ENCODE measurements at regions not wholly inside any gene's neighbourhood (a gene's known extent, or its start where the extent isn't known, plus 50 kb on each side); places are given as distances from the start of the nearest gene placed in this dataset.
A peak's percentile ranks its signal among the peaks of the same experiment; 100 is the strongest.

DNA sequence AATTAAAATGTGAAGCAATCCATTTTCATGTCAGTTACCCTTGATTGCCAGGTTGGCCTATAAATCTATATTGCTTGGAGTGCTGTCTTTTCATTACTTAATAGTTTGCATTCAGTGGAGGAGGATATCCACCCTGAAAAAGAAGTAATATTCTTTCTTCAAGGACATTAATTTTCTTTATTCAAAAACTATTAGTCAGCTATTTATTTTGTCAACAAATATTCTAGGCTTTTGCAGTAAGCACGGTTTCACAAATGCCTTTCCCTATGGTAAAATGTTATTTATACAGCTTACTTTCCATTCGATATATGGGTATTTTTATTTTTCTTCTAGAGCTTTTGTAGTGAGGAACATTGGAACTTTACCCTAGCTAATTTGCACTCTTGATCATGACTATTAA is 1176.9 kb upstream of the NUDT12 start:
- Histone ChIP-seq H3K9ac (ENCODE audit: insufficient read depth in 1 of 2, low read length in 2 of 2) (no peak overlapping the region), H3K27me3 (ENCODE audit: control insufficient read depth in 3 of 3, insufficient read depth in 3 of 3, low read length in 2 of 3) (no peaks in the 10 kb centered on the region), H3K27ac (ENCODE audit: low read depth in 1 of 2, low read length in 1 of 2) (no peak overlapping the region), H3K4me1 (ENCODE audit: control insufficient read depth in 5 of 5, insufficient read depth in 5 of 5, low read length in 5 of 5) (no peaks in the 10 kb centered on the region), H3K4me3 (no peak overlapping the region), H3K9me3 (ENCODE audit: control insufficient read depth in 4 of 4, insufficient read depth in 3 of 4, low read length in 3 of 4) (peaks cover 0 to 4% (median 0%) of the 10 kb centered on the region in 4 donors), H3K36me3 (ENCODE audit: control insufficient read depth in 4 of 4, insufficient read depth in 4 of 4, low read length in 4 of 4) (no peaks in the 10 kb centered on the region)
- ATAC-seq (ENCODE audit: insufficient read depth, low FRiP score) (no peak), DNase-seq (no peak)
- TF ChIP-seq, protein P1, sequence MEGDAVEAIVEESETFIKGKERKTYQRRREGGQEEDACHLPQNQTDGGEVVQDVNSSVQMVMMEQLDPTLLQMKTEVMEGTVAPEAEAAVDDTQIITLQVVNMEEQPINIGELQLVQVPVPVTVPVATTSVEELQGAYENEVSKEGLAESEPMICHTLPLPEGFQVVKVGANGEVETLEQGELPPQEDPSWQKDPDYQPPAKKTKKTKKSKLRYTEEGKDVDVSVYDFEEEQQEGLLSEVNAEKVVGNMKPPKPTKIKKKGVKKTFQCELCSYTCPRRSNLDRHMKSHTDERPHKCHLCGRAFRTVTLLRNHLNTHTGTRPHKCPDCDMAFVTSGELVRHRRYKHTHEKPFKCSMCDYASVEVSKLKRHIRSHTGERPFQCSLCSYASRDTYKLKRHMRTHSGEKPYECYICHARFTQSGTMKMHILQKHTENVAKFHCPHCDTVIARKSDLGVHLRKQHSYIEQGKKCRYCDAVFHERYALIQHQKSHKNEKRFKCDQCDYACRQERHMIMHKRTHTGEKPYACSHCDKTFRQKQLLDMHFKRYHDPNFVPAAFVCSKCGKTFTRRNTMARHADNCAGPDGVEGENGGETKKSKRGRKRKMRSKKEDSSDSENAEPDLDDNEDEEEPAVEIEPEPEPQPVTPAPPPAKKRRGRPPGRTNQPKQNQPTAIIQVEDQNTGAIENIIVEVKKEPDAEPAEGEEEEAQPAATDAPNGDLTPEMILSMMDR (IDR thresholded peaks at IDR 0.05; ENCODE audit: control extremely low read depth, extremely low read depth): no peak
- 83 to 89% methylated on average over 2 of the region's 2 CpGs for WGBS, 2 donors

DNA sequence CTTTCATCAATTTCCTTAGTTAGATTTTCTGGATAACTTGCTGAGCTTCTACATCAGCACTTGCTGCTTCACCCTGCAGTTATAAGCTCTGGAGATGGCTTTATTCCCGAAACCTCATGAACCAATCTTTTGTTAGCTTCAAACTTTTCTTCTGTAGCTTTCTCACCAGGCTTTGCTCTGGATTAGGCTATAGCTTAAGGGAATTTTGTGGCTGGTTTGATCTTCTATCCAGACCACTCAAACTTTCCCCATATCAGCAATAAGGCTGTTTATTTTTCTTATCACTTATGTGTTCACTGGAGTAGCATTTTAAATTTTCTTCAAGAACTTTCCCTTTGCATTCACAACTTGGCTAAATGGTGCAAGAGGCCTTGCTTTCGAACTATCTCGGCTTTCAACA is 1173.5 kb upstream of the NUDT12 start:
- ATAC-seq (ENCODE audit: insufficient read depth, low FRiP score) (no peak), DNase-seq (peak in 1 of 3 donors; percentile 14)
- H3K36me3 ChIP-seq (ENCODE audit: control insufficient read depth in 4 of 4, insufficient read depth in 4 of 4, low read length in 4 of 4): no peaks in the 10 kb centered on the region
- no peak overlapping the region for H3K4me3 ChIP-seq
- H3K4me1 ChIP-seq (ENCODE audit: control insufficient read depth in 5 of 5, insufficient read depth in 5 of 5, low read length in 5 of 5): peaks cover 0 to 10% (median 0%) of the 10 kb centered on the region in 5 donors
- H3K9ac ChIP-seq (ENCODE audit: insufficient read depth in 1 of 2, low read length in 2 of 2): no peak overlapping the region
- no peaks in the 10 kb centered on the region for H3K27me3 ChIP-seq (ENCODE audit: control insufficient read depth in 3 of 3, insufficient read depth in 3 of 3, low read length in 2 of 3)
- no peaks in the 10 kb centered on the region for H3K9me3 ChIP-seq (ENCODE audit: control insufficient read depth in 4 of 4, insufficient read depth in 3 of 4, low read length in 3 of 4)
- H3K27ac ChIP-seq (ENCODE audit: low read depth in 1 of 2, low read length in 1 of 2): no peak overlapping the region
- WGBS, 2 donors: 66 to 86% methylated on average over 3 of the region's 3 CpGs
- TF ChIP-seq, protein P1 (IDR thresholded peaks at IDR 0.05; ENCODE audit: control extremely low read depth, extremely low read depth): no peak

DNA sequence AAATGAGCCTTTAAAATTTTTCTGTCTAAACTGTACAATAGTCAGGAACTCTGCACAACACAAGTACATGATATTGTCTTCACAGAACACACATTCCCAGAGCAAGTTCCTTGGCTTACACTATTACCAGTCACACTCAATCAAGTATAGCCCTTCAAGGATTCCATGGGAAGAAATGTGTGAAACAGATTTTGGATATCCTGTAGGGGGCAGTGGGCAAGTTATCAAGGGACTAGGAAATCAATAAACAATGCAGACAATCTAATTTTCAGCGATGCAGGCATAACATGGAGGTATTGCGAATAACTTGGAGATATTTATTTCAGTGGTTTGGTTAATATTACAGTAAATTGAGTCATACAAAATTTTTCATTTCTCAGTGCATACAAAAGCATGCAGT is 1171.5 kb upstream of the NUDT12 start:
- 91 to 95% methylated on average over 2 of the region's 2 CpGs for WGBS, 2 donors
- DNase-seq: no peak
- TF ChIP-seq, protein P1 (IDR thresholded peaks at IDR 0.05; ENCODE audit: control extremely low read depth, extremely low read depth): no peak

DNA sequence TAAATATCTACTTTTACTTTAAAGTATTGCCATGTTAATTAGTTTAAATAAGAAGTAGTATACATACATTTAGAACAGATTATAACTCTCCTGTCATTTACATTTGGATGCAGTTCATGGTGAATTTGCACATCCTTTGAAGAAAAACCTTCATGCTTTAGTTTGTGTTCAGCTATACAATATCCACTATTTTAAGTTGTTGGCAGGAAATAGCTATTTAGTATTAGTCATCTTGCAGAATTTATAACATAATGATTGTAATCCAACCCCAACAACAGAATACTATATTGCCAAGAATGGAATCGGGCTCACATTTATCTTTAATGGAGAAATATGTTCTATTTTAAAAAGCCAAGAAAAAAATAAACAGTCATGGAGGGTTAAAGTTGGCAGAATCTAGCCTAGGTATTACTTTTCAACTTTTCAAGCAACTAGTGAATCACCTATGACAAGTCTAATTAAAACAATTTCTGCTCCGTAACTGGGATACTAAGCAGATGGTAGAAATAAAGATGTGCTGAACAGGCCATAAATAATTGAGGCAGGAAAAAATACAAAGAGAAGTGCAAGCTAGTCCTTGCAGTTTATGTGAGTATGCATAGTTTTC is 1170.6 kb upstream of the NUDT12 start:
- TF ChIP-seq, protein P1 (IDR thresholded peaks at IDR 0.05; ENCODE audit: control extremely low read depth, extremely low read depth): no peak
- H3K4me3 ChIP-seq: no peak overlapping the region
- ATAC-seq (ENCODE audit: insufficient read depth, low FRiP score) (no peak), DNase-seq (no peak)
- no peaks in the 10 kb centered on the region for H3K36me3 ChIP-seq (ENCODE audit: control insufficient read depth in 4 of 4, insufficient read depth in 4 of 4, low read length in 4 of 4)
- H3K27me3 ChIP-seq (ENCODE audit: control insufficient read depth in 3 of 3, insufficient read depth in 3 of 3, low read length in 2 of 3): no peaks in the 10 kb centered on the region
- H3K9me3 ChIP-seq (ENCODE audit: control insufficient read depth in 4 of 4, insufficient read depth in 3 of 4, low read length in 3 of 4): no peaks in the 10 kb centered on the region
- no peak overlapping the region for H3K9ac ChIP-seq (ENCODE audit: insufficient read depth in 1 of 2, low read length in 2 of 2)
- H3K4me1 ChIP-seq (ENCODE audit: control insufficient read depth in 5 of 5, insufficient read depth in 5 of 5, low read length in 5 of 5): peaks cover 0 to 19% (median 0%) of the 10 kb centered on the region in 5 donors
- H3K27ac ChIP-seq (ENCODE audit: low read depth in 1 of 2, low read length in 1 of 2): no peak overlapping the region
- 85 to 91% methylated on average over 2 of the region's 2 CpGs for WGBS, 2 donors

More for the DNA sequence above, 1171.5 kb upstream of the NUDT12 start:
- no peaks in the 10 kb centered on the region for H3K27me3 ChIP-seq (ENCODE audit: control insufficient read depth in 3 of 3, insufficient read depth in 3 of 3, low read length in 2 of 3)
- H3K4me1 ChIP-seq (ENCODE audit: control insufficient read depth in 5 of 5, insufficient read depth in 5 of 5, low read length in 5 of 5): peaks cover 0 to 19% (median 0%) of the 10 kb centered on the region in 5 donors
- H3K4me3 ChIP-seq: no peak overlapping the region
- ATAC-seq (ENCODE audit: insufficient read depth, low FRiP score): no peak
- H3K9ac ChIP-seq (ENCODE audit: insufficient read depth in 1 of 2, low read length in 2 of 2): no peak overlapping the region
- H3K9me3 ChIP-seq (ENCODE audit: control insufficient read depth in 4 of 4, insufficient read depth in 3 of 4, low read length in 3 of 4): no peaks in the 10 kb centered on the region
- H3K36me3 ChIP-seq (ENCODE audit: control insufficient read depth in 4 of 4, insufficient read depth in 4 of 4, low read length in 4 of 4): no peaks in the 10 kb centered on the region
- no peak overlapping the region for H3K27ac ChIP-seq (ENCODE audit: low read depth in 1 of 2, low read length in 1 of 2)
